Suprapubic skin (tissue), 4 donors: ENCODE measurements at regions not wholly inside any gene's neighbourhood (a gene's known extent, or its start where the extent isn't known, plus 50 kb on each side); places are given as distances from the start of the nearest gene placed in this dataset.

Source experiments
- DNase-seq, 2 donors: peaks; one replicate each; pipeline ENCODE4 v3.0.0-alpha.2; 2019; ENCODE audit warnings: low spot score in 2 of 2
- H3K27ac ChIP-seq: fragments of 200-600 bp; sonication (generic); one replicate; pipeline ENCODE4 v1.5.1; 2019
- H3K27me3 ChIP-seq: fragments of 200-600 bp; sonication (generic); one replicate; pipeline ENCODE4 v1.5.1; 2019
- H3K36me3 ChIP-seq: fragments of 200-600 bp; sonication (generic); one replicate; pipeline ENCODE4 v1.5.1; 2019
- H3K4me1 ChIP-seq: fragments of 200-600 bp; sonication (generic); one replicate; pipeline ENCODE4 v1.5.1; 2019
- H3K4me3 ChIP-seq: fragments of 200-600 bp; sonication (generic); one replicate; pipeline ENCODE4 v1.5.1; 2019; ENCODE audit warnings: mild to moderate bottlenecking
- H3K9me3 ChIP-seq: fragments of 200-600 bp; sonication (generic); one replicate; pipeline ENCODE4 v1.5.1; 2019
- CTCF ChIP-seq, 2 donors: fragments of 200-600 bp in 1 of 2; fragments of 450-650 bp in 1 of 2; sonication (generic) in 1 of 2; IDR thresholded peaks; one replicate each; pipeline ENCODE4 v1.5.1; 2016 to 2019; ENCODE audit warnings: antibody characterized with exemption in 2 of 2, mild to moderate bottlenecking in 1 of 2, moderate library complexity in 1 of 2
- EP300 ChIP-seq: sonication (generic); formaldehyde crosslinking; IDR thresholded peaks from one replicate; pipeline ENCODE4 v1.6.1; 2017; ENCODE audit warnings: antibody characterized with exemption
- POLR2A ChIP-seq, 2 donors: fragments of 450-650 bp; IDR thresholded peaks; one replicate each; pipeline ENCODE4 v1.6.1; 2017; ENCODE audit warnings: antibody characterized with exemption in 2 of 2, mild to moderate bottlenecking in 2 of 2, moderate library complexity in 2 of 2
- POLR2AphosphoS5 ChIP-seq, 3 donors: sonication (generic); formaldehyde crosslinking; IDR thresholded peaks; one replicate each; pipeline ENCODE4 v1.6.1; 2017; ENCODE audit warnings: antibody characterized with exemption in 3 of 3
- WGBS: methylation state at CpG from one replicate; pipeline ENCODE4 v1.1.5; 2018; 5-methylcytosine and 5-hydroxymethylcytosine counted together

GRCh38 chr7:19610194-19610943 lies 98.5 kb downstream of the POLR1F start:
- no peak for TF ChIP-seq POLR2A (IDR thresholded peaks at IDR 0.05)
- no peak for TF ChIP-seq POLR2AphosphoS5 (IDR thresholded peaks at IDR 0.05)
- TF ChIP-seq CTCF (IDR thresholded peaks at IDR 0.05), result no peak
- no peak for TF ChIP-seq EP300
- H3K27me3 ChIP-seq, result no peaks in the 10 kb centered on the region

GRCh38 chr7:19589446-19589845 lies 119.4 kb downstream of the POLR1F start:
- DNase-seq, result no peak
- no peak for TF ChIP-seq POLR2A (IDR thresholded peaks at IDR 0.05)
- no peak for TF ChIP-seq CTCF (IDR thresholded peaks at IDR 0.05)
- TF ChIP-seq EP300, result no peak
- no peak for TF ChIP-seq POLR2AphosphoS5 (IDR thresholded peaks at IDR 0.05)
- H3K9me3 ChIP-seq, result peaks cover 5% of the 10 kb centered on the region
- WGBS, result 57% methylated on average over 3 of the region's 3 CpGs
- no peaks in the 10 kb centered on the region for H3K4me1 ChIP-seq
- H3K4me3 ChIP-seq, result no peak overlapping the region
- H3K27me3 ChIP-seq, result no peaks in the 10 kb centered on the region
- H3K27ac ChIP-seq, result no peak overlapping the region
- no peaks in the 10 kb centered on the region for H3K36me3 ChIP-seq

More at GRCh38 chr7:19610194-19610943, 98.5 kb downstream of the POLR1F start:
- no peak for DNase-seq
- Histone ChIP-seq H3K36me3 (no peaks in the 10 kb centered on the region), H3K27ac (no peak overlapping the region), H3K4me1 (no peaks in the 10 kb centered on the region), H3K4me3 (no peak overlapping the region), H3K9me3 (no peaks in the 10 kb centered on the region)

- H3K4me1 ChIP-seq, result no peaks in the 10 kb centered on the region
- no peaks in the 10 kb centered on the region for H3K36me3 ChIP-seq
- no peak for TF ChIP-seq POLR2AphosphoS5 (IDR thresholded peaks at IDR 0.05)
- no peak for TF ChIP-seq POLR2A (IDR thresholded peaks at IDR 0.05)
- no peak for TF ChIP-seq EP300
- TF ChIP-seq CTCF (IDR thresholded peaks at IDR 0.05), result no peak
- no peak overlapping the region for H3K27ac ChIP-seq
- H3K9me3 ChIP-seq, result peaks cover 2% of the 10 kb centered on the region
- no peak for DNase-seq
- WGBS, result 55% methylated on average over 2 of the region's 2 CpGs
- H3K27me3 ChIP-seq, result no peaks in the 10 kb centered on the region
- no peak overlapping the region for H3K4me3 ChIP-seq
Observed at GRCh38 chr7:19587291-19587690, 121.5 kb downstream of the POLR1F start.

- Histone ChIP-seq H3K36me3 (no peaks in the 10 kb centered on the region), H3K27ac (no peak overlapping the region), H3K9me3 (no peaks in the 10 kb centered on the region), H3K4me3 (no peak overlapping the region), H3K27me3 (no peaks in the 10 kb centered on the region), H3K4me1 (no peaks in the 10 kb centered on the region)
- TF ChIP-seq EP300 (no peak), POLR2AphosphoS5 (IDR thresholded peaks at IDR 0.05) (no peak), CTCF (IDR thresholded peaks at IDR 0.05) (no peak), POLR2A (IDR thresholded peaks at IDR 0.05) (no peak)
- 85% methylated on average over 2 of the region's 2 CpGs for WGBS
- no peak for DNase-seq
Observed at GRCh38 chr7:19585761-19586160, 123.1 kb downstream of the POLR1F start.

GRCh38 chr7:19575909-19576557 lies 132.8 kb downstream of the POLR1F start:
- TF ChIP-seq EP300, result no peak
- Histone ChIP-seq H3K4me1 (no peaks in the 10 kb centered on the region), H3K36me3 (no peaks in the 10 kb centered on the region), H3K9me3 (no peaks in the 10 kb centered on the region), H3K27me3 (no peaks in the 10 kb centered on the region), H3K27ac (no peak overlapping the region), H3K4me3 (no peak overlapping the region)
- 78% methylated on average over 2 of the region's 2 CpGs for WGBS
- DNase-seq, result no peak
